Stomach (tissue), 4 donors: ENCODE measurements at regions not wholly inside any gene's neighbourhood (a gene's known extent, or its start where the extent isn't known, plus 50 kb on each side); places are given as distances from the start of the nearest gene placed in this dataset.

Experiments used
- CTCF ChIP-seq, 7 experiments: fragments of 450-650 bp in 4 of 7; fragments of 200-600 bp in 3 of 7; sonication (generic) in 3 of 7; IDR thresholded peaks; one replicate each; pipeline ENCODE4 v1.5.1; 2016 to 2019; ENCODE audit warnings: antibody characterized with exemption in 7 of 7, control low read depth in 2 of 7, mild to moderate bottlenecking in 1 of 7
- EP300 ChIP-seq: sonication (generic); formaldehyde crosslinking; IDR thresholded peaks from one replicate; pipeline ENCODE4 v1.6.1; 2017; ENCODE audit warnings: antibody characterized with exemption
- POLR2A ChIP-seq, 4 donors: fragments of 450-650 bp; IDR thresholded peaks; one replicate each; pipeline ENCODE4 v1.6.1; 2016; ENCODE audit warnings: antibody characterized with exemption in 4 of 4, control low read depth in 2 of 4, mild to moderate bottlenecking in 1 of 4, moderate library complexity in 1 of 4
- POLR2AphosphoS5 ChIP-seq, 3 donors: sonication (generic); formaldehyde crosslinking; IDR thresholded peaks; one replicate each; pipeline ENCODE4 v1.6.1; 2016; ENCODE audit warnings: antibody characterized with exemption in 3 of 3

- TF ChIP-seq CTCF (IDR thresholded peaks at IDR 0.05) (no peak), POLR2AphosphoS5 (IDR thresholded peaks at IDR 0.05) (no peak), POLR2A (IDR thresholded peaks at IDR 0.05) (no peak), EP300 (no peak)
These were observed 618.0 kb downstream of the TFAP2A start for GRCh38 chr6:9796827-9797226.
